Astrocyte (in vitro differentiated cells and primary cell): ENCODE measurements at regions not wholly inside any gene's neighbourhood (a gene's known extent, or its start where the extent isn't known, plus 50 kb on each side); places are given as distances from the start of the nearest gene placed in this dataset.
A peak's percentile ranks its signal among the peaks of the same experiment; 100 is the strongest.

ENCODE experiments used
- DNase-seq: peaks from one replicate; pipeline ENCODE4 v3.0.0-alpha.2; 2010; ENCODE audit warnings: low read depth
- FAIRE-seq: peaks from 2 replicates; lab custom pipeline; 2011; peaks lifted over from hg19 to GRCh38; lab: Jason Lieb, UNC
- H2AFZ ChIP-seq: 2 replicates; pipeline ENCODE4 v1.6.0; 2012; ENCODE audit warnings: low read depth, low read length, inconsistent platforms
- H3K27ac ChIP-seq: 2 replicates; pipeline ENCODE4 v1.5.1; 2011; ENCODE audit warnings: low read depth, low read length, inconsistent platforms
- H3K27me3 ChIP-seq: 2 replicates; pipeline ENCODE4 v1.6.0; 2011; ENCODE audit warnings: low read length, inconsistent platforms; ENCODE audit not compliant: insufficient read depth
- H3K36me3 ChIP-seq: 2 replicates; pipeline ENCODE4 v1.5.1; 2011; ENCODE audit warnings: low read length, inconsistent platforms; ENCODE audit not compliant: insufficient read depth
- H3K4me1 ChIP-seq: 2 replicates; pipeline ENCODE4 v1.5.1; 2011; ENCODE audit warnings: low read length, inconsistent platforms; ENCODE audit not compliant: insufficient read depth
- H3K4me2 ChIP-seq: 2 replicates; pipeline ENCODE4 v1.6.0; 2012; ENCODE audit warnings: low read length, inconsistent platforms
- H3K4me3 ChIP-seq: 2 replicates; pipeline ENCODE4 v1.5.1; 2011; ENCODE audit warnings: low read depth, mild to moderate bottlenecking, low read length, inconsistent platforms; ENCODE audit not compliant: insufficient read depth
- H3K79me2 ChIP-seq: 2 replicates; pipeline ENCODE4 v1.6.0; 2012; ENCODE audit warnings: mild to moderate bottlenecking, low read length, inconsistent platforms; ENCODE audit not compliant: insufficient read depth
- H3K9ac ChIP-seq: 2 replicates; pipeline ENCODE4 v1.6.0; 2012; ENCODE audit warnings: mild to moderate bottlenecking, low read length, inconsistent platforms
- H3K9me3 ChIP-seq: 2 replicates; pipeline ENCODE4 v1.5.1; 2012; ENCODE audit warnings: low read depth, mild to moderate bottlenecking, low read length, inconsistent platforms; ENCODE audit not compliant: insufficient read depth
- H4K20me1 ChIP-seq: 2 replicates; pipeline ENCODE4 v1.6.0; 2012; ENCODE audit warnings: low read length, inconsistent platforms; ENCODE audit not compliant: insufficient read depth
- H3K27ac Mint-ChIP-seq: one replicate; pipeline ENCODE4 v1.8.0; 2021; ENCODE audit warnings: mild to moderate bottlenecking, mixed read lengths; ENCODE audit not compliant: unreplicated experiment
- H3K27me3 Mint-ChIP-seq: one replicate; pipeline ENCODE4 v1.8.0; 2021; ENCODE audit warnings: low read depth, mixed read lengths; ENCODE audit not compliant: unreplicated experiment
- H3K36me3 Mint-ChIP-seq: one replicate; pipeline ENCODE4 v1.8.0; 2021; ENCODE audit warnings: low read depth, mixed read lengths; ENCODE audit not compliant: unreplicated experiment
- H3K4me1 Mint-ChIP-seq: one replicate; pipeline ENCODE4 v1.8.0; 2021; ENCODE audit warnings: low read depth, mixed read lengths; ENCODE audit not compliant: unreplicated experiment
- H3K4me3 Mint-ChIP-seq: one replicate; pipeline ENCODE4 v1.8.0; 2021; ENCODE audit warnings: mild to moderate bottlenecking, moderate library complexity, mixed read lengths; ENCODE audit not compliant: unreplicated experiment
- H3K9me3 Mint-ChIP-seq: one replicate; pipeline ENCODE4 v1.8.0; 2021; ENCODE audit warnings: mild to moderate bottlenecking, mixed read lengths; ENCODE audit not compliant: unreplicated experiment
- EZH2 ChIP-seq: IDR thresholded peaks from 2 replicates; pipeline ENCODE4 v1.6.1; 2012; ENCODE audit warnings: mild to moderate bottlenecking, low read length, inconsistent platforms; ENCODE audit not compliant: insufficient read depth
- TF ChIP-seq, protein P1 (sequence below): IDR thresholded peaks from 2 replicates; pipeline ENCODE4 v1.5.1; 2011; ENCODE audit warnings: low read depth, mild to moderate bottlenecking, inconsistent platforms, low read length, moderate library complexity; ENCODE audit not compliant: insufficient read depth

- Histone ChIP-seq H3K4me2 (no peak overlapping the region), H3K4me3 (no peak overlapping the region), H3K27me3 (no peaks in the 10 kb centered on the region), H3K79me2 (no peaks in the 10 kb centered on the region), H3K27ac (no peak overlapping the region), H3K4me1 (peaks cover 15% of the 10 kb centered on the region), H3K9ac (no peak overlapping the region), H3K9me3 (no peaks in the 10 kb centered on the region), H4K20me1 (no peaks in the 10 kb centered on the region), H2AFZ (no peak overlapping the region), H3K36me3 (no peaks in the 10 kb centered on the region)
- Mint-ChIP-seq H3K27me3 (no peaks in the 10 kb centered on the region), H3K4me1 (peaks cover 15% of the 10 kb centered on the region), H3K27ac (no peak overlapping the region), H3K9me3 (peaks cover 17% of the 10 kb centered on the region), H3K36me3 (peaks cover 5% of the 10 kb centered on the region), H3K4me3 (no peak overlapping the region)
- no peak for FAIRE-seq
- TF ChIP-seq, protein P1, sequence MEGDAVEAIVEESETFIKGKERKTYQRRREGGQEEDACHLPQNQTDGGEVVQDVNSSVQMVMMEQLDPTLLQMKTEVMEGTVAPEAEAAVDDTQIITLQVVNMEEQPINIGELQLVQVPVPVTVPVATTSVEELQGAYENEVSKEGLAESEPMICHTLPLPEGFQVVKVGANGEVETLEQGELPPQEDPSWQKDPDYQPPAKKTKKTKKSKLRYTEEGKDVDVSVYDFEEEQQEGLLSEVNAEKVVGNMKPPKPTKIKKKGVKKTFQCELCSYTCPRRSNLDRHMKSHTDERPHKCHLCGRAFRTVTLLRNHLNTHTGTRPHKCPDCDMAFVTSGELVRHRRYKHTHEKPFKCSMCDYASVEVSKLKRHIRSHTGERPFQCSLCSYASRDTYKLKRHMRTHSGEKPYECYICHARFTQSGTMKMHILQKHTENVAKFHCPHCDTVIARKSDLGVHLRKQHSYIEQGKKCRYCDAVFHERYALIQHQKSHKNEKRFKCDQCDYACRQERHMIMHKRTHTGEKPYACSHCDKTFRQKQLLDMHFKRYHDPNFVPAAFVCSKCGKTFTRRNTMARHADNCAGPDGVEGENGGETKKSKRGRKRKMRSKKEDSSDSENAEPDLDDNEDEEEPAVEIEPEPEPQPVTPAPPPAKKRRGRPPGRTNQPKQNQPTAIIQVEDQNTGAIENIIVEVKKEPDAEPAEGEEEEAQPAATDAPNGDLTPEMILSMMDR, result no peak
- DNase-seq, result no peak
Observed at GRCh38 chr14:61972711-61973110, 210.5 kb downstream of the SNAPC1 start.

DNA sequence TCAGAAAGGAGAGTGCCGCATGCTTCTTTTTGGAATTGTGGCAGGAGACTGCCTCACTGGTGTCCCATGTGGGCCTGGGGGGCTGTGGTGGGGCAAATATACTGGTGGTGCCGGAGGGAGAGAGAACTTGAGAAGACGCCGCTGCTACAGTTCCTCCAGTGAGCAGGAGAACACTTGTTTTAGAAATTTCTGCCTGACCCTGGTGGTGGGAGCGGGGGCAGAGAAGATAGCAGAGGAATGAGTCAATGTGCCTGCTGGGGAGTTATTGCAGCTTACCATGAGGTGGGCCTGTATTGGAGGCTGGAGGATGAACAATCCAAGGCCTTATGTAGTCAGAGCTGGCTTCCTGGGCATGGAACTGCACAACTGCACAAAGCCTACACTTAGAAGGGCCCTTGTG, 211.8 kb downstream of the SNAPC1 start:
- FAIRE-seq, result peak; percentile 39
- Mint-ChIP-seq H3K36me3 (peaks cover 5% of the 10 kb centered on the region), H3K27me3 (no peaks in the 10 kb centered on the region), H3K27ac (peak overlapping the region; percentile 91), H3K4me3 (peak overlapping the region; percentile 36), H3K9me3 (peaks cover 15% of the 10 kb centered on the region), H3K4me1 (peaks cover 15% of the 10 kb centered on the region)
- H2AFZ ChIP-seq, result peak overlapping the region; percentile 15
- DNase-seq, result peak; percentile 72
- peak overlapping the region; percentile 62 for H3K4me2 ChIP-seq
- no peaks in the 10 kb centered on the region for H3K9me3 ChIP-seq
- peaks cover 15% of the 10 kb centered on the region for H3K4me1 ChIP-seq
- H3K79me2 ChIP-seq, result no peaks in the 10 kb centered on the region
- H3K36me3 ChIP-seq, result no peaks in the 10 kb centered on the region
- no peaks in the 10 kb centered on the region for H4K20me1 ChIP-seq
- H3K27ac ChIP-seq, result peak overlapping the region; percentile 70
- TF ChIP-seq, protein P1, result no peak
- no peak overlapping the region for H3K4me3 ChIP-seq
- H3K9ac ChIP-seq, result peak overlapping the region; percentile 49
- H3K27me3 ChIP-seq, result no peaks in the 10 kb centered on the region

DNA sequence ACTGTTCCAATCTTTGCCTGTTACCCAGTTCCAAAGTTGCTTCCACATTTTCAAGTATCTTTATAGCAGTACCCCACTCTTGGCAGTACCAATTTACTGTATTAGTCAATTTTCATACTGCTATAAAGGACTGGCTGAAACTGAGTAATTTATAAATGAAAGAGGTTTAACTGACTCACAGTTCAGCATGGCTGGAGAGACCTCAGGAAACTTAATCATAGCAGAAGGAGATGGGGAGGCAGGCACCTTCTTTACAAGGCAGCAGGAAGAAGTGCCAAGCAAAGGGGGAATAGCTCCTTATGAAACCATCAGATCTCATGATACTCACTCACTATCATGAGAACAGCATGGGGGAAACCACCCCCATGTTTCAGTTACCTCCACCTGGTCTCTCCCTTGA, 215.0 kb downstream of the SNAPC1 start:
- peak; percentile 17 for FAIRE-seq
- H3K36me3 ChIP-seq, result no peaks in the 10 kb centered on the region
- H3K27ac ChIP-seq, result no peak overlapping the region
- no peaks in the 10 kb centered on the region for H3K9me3 ChIP-seq
- no peak overlapping the region for H3K9ac ChIP-seq
- no peak overlapping the region for H3K4me2 ChIP-seq
- Mint-ChIP-seq H3K36me3 (peaks cover 5% of the 10 kb centered on the region), H3K4me1 (peaks cover 15% of the 10 kb centered on the region), H3K9me3 (peaks cover 11% of the 10 kb centered on the region), H3K27me3 (no peaks in the 10 kb centered on the region), H3K4me3 (no peak overlapping the region), H3K27ac (no peak overlapping the region)
- no peak for DNase-seq
- H3K27me3 ChIP-seq, result no peaks in the 10 kb centered on the region
- TF ChIP-seq, protein P1, result no peak
- TF ChIP-seq EZH2, result no peak
- H3K4me3 ChIP-seq, result no peak overlapping the region
- peaks cover 15% of the 10 kb centered on the region for H3K4me1 ChIP-seq
- H3K79me2 ChIP-seq, result no peaks in the 10 kb centered on the region
- H2AFZ ChIP-seq, result no peak overlapping the region
- no peaks in the 10 kb centered on the region for H4K20me1 ChIP-seq
